Right lobe of liver (tissue), 6 donors: ENCODE measurements at regions not wholly inside any gene's neighbourhood (a gene's known extent, or its start where the extent isn't known, plus 50 kb on each side); places are given as distances from the start of the nearest gene placed in this dataset.
"Not testable (repeated sequence)": the region's sequence is repeated elsewhere in the genome, so short reads cannot be mapped to it uniquely, and the experiment has no call there.

ENCODE experiments used
- ATAC-seq, 4 donors: fragments of 200-7000 bp; cut with Tn5 transposase; one replicate each; pipeline ENCODE4 v1.9.1; 2020; ENCODE audit warnings: mild to moderate bottlenecking in 4 of 4, moderate library complexity in 4 of 4
- DNase-seq, 3 donors: peaks; one replicate each; pipeline ENCODE4 v3.0.0-alpha.2; 2020
- H3K27ac ChIP-seq, 3 donors: fragments of 200-600 bp; one replicate each; pipeline ENCODE4 v1.8.0; 2022
- H3K27me3 ChIP-seq, 2 donors: fragments of 200-600 bp; one replicate each; pipeline ENCODE4 v1.8.0; 2022
- H3K36me3 ChIP-seq, 4 donors: fragments of 200-600 bp; sonication (generic) in 1 of 4; one replicate each; pipeline versions ENCODE4 v1.5.1 to v1.8.0; 2017 to 2022; ENCODE audit warnings: control low read depth in 1 of 4
- H3K4me1 ChIP-seq, 4 donors: fragments of 200-600 bp; sonication (generic) in 1 of 4; one replicate each; pipeline versions ENCODE4 v1.5.1 to v1.8.0; 2017 to 2022; ENCODE audit warnings: control low read depth in 1 of 4
- H3K4me3 ChIP-seq, 3 donors: fragments of 200-600 bp; one replicate each; pipeline ENCODE4 v1.8.0; 2022
- H3K9me3 ChIP-seq, 4 donors: fragments of 200-600 bp; sonication (generic) in 1 of 4; one replicate each; pipeline versions ENCODE4 v1.5.1 to v1.8.0; 2017 to 2022; ENCODE audit warnings: control low read depth in 1 of 4
- POLR2A ChIP-seq: fragments of 450-650 bp; IDR thresholded peaks from one replicate; pipeline ENCODE4 v1.6.1; 2017; ENCODE audit warnings: antibody characterized with exemption, mild to moderate bottlenecking
- WGBS: methylation state at CpG from one replicate; pipeline ENCODE4 v1.1.6; 2018; ENCODE audit warnings: low coverage, low lambda C conversion rate; ENCODE audit not compliant: insufficient coverage; ENCODE audit errors: missing lambda C conversion rate; 5-methylcytosine and 5-hydroxymethylcytosine counted together
- intact Hi-C, 2 donors: fragments of 100-400 bp; cut with DNase I; formaldehyde crosslinking; loops; one replicate each; pipeline versions ENCODE4 v1.11.2 to v1.14.1; 2022
- TF ChIP-seq, protein P1 (sequence below), 4 donors: fragments of 200-600 bp in 3 of 4; fragments of 450-650 bp in 1 of 4; IDR thresholded peaks; one replicate each; pipeline versions ENCODE4 v1.5.1 to v1.8.0; 2016 to 2022; ENCODE audit warnings: antibody characterized with exemption in 4 of 4, mild to moderate bottlenecking in 2 of 4
- donor health status: DM: no; HTN: yes; CAD: no.
- donor health status: DM: no; HTN: no; CAD: no.
- donor health status: DM: no; HTN: no; CAD: no.
- donor health status: DM: no; HTN: yes; CAD: no.
- donor health status: DM: no; HTN: yes; CAD: no.

DNA sequence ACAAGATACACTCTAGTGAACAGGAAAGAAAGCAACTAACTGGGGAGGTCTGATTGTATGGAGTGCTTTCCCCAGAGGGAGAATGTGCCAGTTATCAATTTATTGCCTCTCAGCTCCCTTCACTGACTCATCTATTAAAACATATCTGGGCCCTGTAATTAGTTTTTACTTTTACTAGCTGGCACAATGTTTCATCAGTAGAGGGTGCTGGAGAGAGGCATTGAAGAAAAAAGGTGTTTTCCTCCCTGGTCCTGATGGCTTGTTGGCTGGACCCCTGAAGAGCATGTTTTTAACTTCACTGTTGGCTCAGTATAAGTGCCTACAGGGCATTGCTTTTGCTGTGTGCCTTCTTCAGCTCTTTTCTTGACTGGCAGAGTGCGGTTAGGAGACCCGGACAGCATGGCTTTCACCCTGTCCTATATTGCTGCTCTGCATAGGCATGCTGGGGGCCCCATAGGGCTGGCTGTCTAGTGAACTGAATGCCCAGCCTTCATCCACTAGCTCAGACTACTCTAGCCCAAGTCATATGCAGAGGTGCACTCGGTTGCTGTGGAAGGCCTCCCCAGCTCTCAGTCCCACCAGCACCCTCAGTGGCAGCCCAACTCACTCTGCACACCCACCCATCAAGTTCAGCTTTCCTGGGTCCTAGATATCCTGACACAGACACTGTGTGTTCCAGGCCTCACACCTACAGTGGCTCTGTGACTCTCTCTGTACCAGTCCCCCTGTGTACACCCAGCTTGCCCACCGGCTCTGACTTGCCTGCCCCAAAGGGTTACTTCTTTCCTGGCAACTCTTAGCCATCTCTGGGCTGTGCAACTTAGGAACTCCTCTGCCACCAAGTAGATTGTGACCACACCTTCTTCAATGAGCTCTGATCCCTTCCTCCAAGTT is 62.3 kb upstream of the ACYP2 start:
- 100% methylated on average over 1 of the region's 4 CpGs for WGBS
- no peak for TF ChIP-seq POLR2A
- TF ChIP-seq, protein P1, sequence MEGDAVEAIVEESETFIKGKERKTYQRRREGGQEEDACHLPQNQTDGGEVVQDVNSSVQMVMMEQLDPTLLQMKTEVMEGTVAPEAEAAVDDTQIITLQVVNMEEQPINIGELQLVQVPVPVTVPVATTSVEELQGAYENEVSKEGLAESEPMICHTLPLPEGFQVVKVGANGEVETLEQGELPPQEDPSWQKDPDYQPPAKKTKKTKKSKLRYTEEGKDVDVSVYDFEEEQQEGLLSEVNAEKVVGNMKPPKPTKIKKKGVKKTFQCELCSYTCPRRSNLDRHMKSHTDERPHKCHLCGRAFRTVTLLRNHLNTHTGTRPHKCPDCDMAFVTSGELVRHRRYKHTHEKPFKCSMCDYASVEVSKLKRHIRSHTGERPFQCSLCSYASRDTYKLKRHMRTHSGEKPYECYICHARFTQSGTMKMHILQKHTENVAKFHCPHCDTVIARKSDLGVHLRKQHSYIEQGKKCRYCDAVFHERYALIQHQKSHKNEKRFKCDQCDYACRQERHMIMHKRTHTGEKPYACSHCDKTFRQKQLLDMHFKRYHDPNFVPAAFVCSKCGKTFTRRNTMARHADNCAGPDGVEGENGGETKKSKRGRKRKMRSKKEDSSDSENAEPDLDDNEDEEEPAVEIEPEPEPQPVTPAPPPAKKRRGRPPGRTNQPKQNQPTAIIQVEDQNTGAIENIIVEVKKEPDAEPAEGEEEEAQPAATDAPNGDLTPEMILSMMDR (IDR thresholded peaks at IDR 0.05): peak in 2 of 4 donors; percentile 4 to 5
- intact Hi-C loops: no loop called here
- ATAC-seq: peak in 2 of 4 donors; percentile 16 to 32
- Histone ChIP-seq H3K4me1 (no peaks in the 10 kb centered on the region), H3K27me3 (no peaks in the 10 kb centered on the region), H3K9me3 (no peaks in the 10 kb centered on the region), H3K27ac (no peak overlapping the region), H3K36me3 (no peaks in the 10 kb centered on the region), H3K4me3 (no peak overlapping the region)
- DNase-seq: no peak

DNA sequence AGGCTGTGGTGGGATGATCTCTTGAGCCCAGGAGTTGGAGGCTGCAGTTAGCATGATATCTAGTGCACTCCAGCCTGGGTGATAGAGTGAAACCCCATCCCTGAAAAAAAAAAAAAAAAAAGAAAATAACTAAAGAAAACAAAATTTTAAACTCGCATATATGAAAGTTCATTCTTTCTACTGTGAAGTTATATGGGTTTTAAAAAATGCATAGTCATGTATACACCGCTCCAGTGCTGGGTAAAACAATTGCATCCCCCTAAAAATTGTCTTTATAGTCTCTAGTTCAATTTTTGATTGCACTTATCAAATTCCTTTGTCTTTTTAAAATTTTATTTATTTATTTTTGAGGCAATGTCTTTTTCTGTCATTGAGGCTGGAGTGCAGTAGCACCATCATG is 65.0 kb upstream of the ACYP2 start:
- 96% methylated on average over 2 of the region's 2 CpGs for WGBS
- H3K4me1 ChIP-seq: no peaks in the 10 kb centered on the region
- H3K9me3 ChIP-seq: no peaks in the 10 kb centered on the region
- no peak for DNase-seq
- TF ChIP-seq, protein P1 (IDR thresholded peaks at IDR 0.05): no peak
- TF ChIP-seq POLR2A: no peak
- no peaks in the 10 kb centered on the region for H3K27me3 ChIP-seq
- intact Hi-C loops: no loop called here
- H3K27ac ChIP-seq: no peak overlapping the region
- ATAC-seq: no peak
- no peak overlapping the region for H3K4me3 ChIP-seq
- H3K36me3 ChIP-seq: no peaks in the 10 kb centered on the region

DNA sequence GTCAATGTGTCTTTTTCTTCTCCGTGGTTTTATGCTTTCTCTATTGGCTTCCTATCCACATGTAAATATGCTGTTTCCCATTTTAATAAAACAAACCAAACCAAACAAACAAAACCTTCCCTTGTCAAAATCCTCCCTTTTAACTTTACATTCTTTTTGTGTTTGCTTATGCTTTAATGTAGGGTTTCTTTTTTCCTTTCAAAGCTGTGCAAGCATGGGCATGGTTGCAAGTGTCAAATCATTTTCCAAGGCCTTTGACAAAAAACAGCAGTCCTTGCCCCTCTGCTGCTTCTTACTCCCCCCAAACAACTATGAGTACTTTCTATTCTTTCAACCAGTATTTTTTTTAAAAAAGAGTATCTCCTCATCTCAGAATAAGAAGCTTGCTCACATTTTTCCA is 66.0 kb upstream of the ACYP2 start:
- intact Hi-C loops: no loop called here
- no peak for TF ChIP-seq POLR2A
- ATAC-seq (no peak), DNase-seq (no peak)
- Histone ChIP-seq H3K27ac (no peak overlapping the region), H3K27me3 (no peaks in the 10 kb centered on the region), H3K4me3 (no peak overlapping the region), H3K4me1 (no peaks in the 10 kb centered on the region), H3K9me3 (peaks cover 0 to 7% (median 0%) of the 10 kb centered on the region in 4 donors), H3K36me3 (no peaks in the 10 kb centered on the region)
- WGBS: 90% methylated on average over 1 of the region's 1 CpG

DNA sequence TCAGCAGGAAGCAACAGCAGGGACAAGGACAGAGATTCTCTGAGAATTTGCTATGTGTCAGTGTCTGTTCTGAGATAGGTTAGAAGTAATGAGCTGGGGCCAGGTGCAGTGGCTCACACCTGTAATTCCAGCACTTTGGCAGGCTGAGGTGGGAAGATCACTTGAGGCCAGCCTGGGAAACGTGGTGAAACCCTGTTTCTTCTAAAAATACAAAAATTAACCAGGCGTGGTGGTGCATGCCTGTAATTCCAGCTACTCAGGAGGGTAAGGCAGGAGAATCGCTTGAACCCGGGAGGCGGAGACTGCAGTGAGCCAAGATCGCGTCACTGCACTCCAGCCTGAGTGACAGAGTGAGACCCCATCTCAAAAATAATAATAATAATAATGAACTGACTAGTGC is 66.5 kb upstream of the ACYP2 start:
- H3K36me3 ChIP-seq, H3K27ac ChIP-seq, DNase-seq, intact Hi-C loops, H3K4me3 ChIP-seq, H3K9me3 ChIP-seq, ATAC-seq, H3K4me1 ChIP-seq, H3K27me3 ChIP-seq: not testable (repeated sequence)
- 81% methylated on average over 5 of the region's 7 CpGs for WGBS

DNA sequence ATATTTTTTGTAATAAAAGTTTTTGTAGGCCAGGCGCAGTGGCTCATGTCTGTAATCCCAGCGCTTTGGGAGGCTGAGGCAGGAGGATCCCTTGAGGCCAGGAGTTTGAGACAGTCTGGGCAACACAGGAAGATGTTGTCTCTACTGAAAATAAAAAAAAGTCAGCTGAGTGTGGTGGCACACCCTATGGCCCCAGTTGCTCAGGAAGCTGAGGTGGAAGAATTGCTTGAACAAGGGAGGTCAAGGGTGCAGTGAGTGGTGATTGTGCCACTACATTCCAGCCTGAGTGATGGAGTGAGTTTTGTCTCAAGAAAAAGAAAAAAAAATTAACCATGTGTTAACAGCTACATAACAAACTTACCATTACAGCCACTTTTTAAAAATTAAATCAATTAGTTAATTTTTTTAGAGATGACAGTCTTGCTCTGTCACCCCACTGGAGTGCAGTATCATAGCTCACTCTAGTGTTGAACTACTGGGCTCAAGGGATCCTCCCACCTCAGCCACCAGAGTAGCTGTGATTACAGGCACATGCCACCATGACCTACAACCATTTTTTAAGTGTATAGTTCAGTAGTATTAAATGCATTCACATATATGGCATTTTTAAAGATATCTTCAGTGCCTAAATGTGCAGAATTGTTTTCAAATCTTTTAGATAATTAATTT is 67.2 kb upstream of the ACYP2 start:
- WGBS: 100% methylated on average over 2 of the region's 2 CpGs
- TF ChIP-seq, protein P1 (IDR thresholded peaks at IDR 0.05): no peak
- no peak for TF ChIP-seq POLR2A
- ATAC-seq: peak in 1 of 4 donors; percentile 21

More for the DNA sequence above, 67.2 kb upstream of the ACYP2 start:
- Histone ChIP-seq H3K9me3 (peaks cover 0 to 7% (median 0%) of the 10 kb centered on the region in 4 donors), H3K27me3 (no peaks in the 10 kb centered on the region), H3K36me3 (no peaks in the 10 kb centered on the region), H3K27ac (no peak overlapping the region), H3K4me1 (no peaks in the 10 kb centered on the region), H3K4me3 (no peak overlapping the region)
- intact Hi-C loops: no loop called here
- no peak for DNase-seq
